IMR-90 (cell line): ENCODE measurements at regions not wholly inside any gene's neighbourhood (a gene's known extent, or its start where the extent isn't known, plus 50 kb on each side); places are given as distances from the start of the nearest gene placed in this dataset.

Experiments used
- ATAC-seq: fragments of 200-7000 bp; cut with Tn5 transposase; 2 replicates; pipeline ENCODE4 v1.9.1; 2020; ENCODE audit warnings: low read depth, mild to moderate bottlenecking, moderate library complexity
- BruUV-seq: library from RNA; stranded (reverse); fragments of 400-500 nt; replicated peaks from 2 replicates; lab custom pipeline; 2021; lab: Mats Ljungman, UMichigan
- CTCF ChIA-PET: fragments of 300-600 bp; formaldehyde crosslinking; extraction: SDS; loops from one replicate; lab custom pipeline; 2021; ENCODE audit warnings: antibody characterized with exemption; lab: Yijun Ruan, JAX
- POLR2A ChIA-PET: fragments of 300-600 bp; sonication (Branson Sonifier 250); formaldehyde crosslinking; loops from one replicate; lab custom pipeline; 2022; ENCODE audit warnings: antibody characterized with exemption; ENCODE audit not compliant: unreplicated experiment; lab: Charles Lee
- DNase-seq: peaks from one replicate; pipeline ENCODE4 v3.0.0; 2013
- H2AFZ ChIP-seq: replicated peaks from 2 replicates; pipeline ENCODE3; 2013; ENCODE audit warnings: low read length, mild to moderate bottlenecking; ENCODE audit not compliant: poor library complexity
- H2AK5ac ChIP-seq: 2 replicates; pipeline ENCODE4 v1.6.1; 2013; ENCODE audit warnings: low read depth, low read length, inconsistent platforms
- H2AK9ac ChIP-seq: replicated peaks from 2 replicates; pipeline ENCODE3; 2013; ENCODE audit warnings: mild to moderate bottlenecking, low read depth, low read length, moderate library complexity; ENCODE audit not compliant: poor library complexity
- H2BK120ac ChIP-seq: 2 replicates; pipeline ENCODE4 v1.6.1; 2013; ENCODE audit warnings: low read depth, low read length, inconsistent platforms
- H2BK15ac ChIP-seq: 3 replicates; pipeline ENCODE4 v1.6.1; 2013; ENCODE audit warnings: low read depth, low read length, inconsistent platforms
- H2BK20ac ChIP-seq: 2 replicates; pipeline ENCODE4 v1.6.1; 2013; ENCODE audit warnings: low read depth, mild to moderate bottlenecking, inconsistent platforms, low read length, moderate library complexity
- H2BK5ac ChIP-seq: 2 replicates; pipeline ENCODE4 v1.6.1; 2013; ENCODE audit warnings: mild to moderate bottlenecking, low read depth, low read length, inconsistent platforms; ENCODE audit not compliant: poor library complexity, severe bottlenecking
- H3K14ac ChIP-seq: replicated peaks from 2 replicates; pipeline ENCODE4 v1.6.1; 2013; ENCODE audit warnings: low read depth, low read length, inconsistent platforms
- H3K18ac ChIP-seq: 2 replicates; pipeline ENCODE4 v1.6.1; 2013; ENCODE audit warnings: low read depth, low read length, control low read depth
- H3K23ac ChIP-seq: 2 replicates; pipeline ENCODE4 v1.6.1; 2013; ENCODE audit warnings: low read depth, low read length, inconsistent platforms
- H3K27ac ChIP-seq: 2 replicates; pipeline ENCODE4 v1.5.1; 2013; ENCODE audit warnings: mild to moderate bottlenecking, control low read depth, low read length; ENCODE audit not compliant: insufficient read depth
- H3K27me3 ChIP-seq: 2 replicates; pipeline ENCODE4 v1.6.1; 2013; ENCODE audit warnings: low read length; ENCODE audit not compliant: control insufficient read depth, insufficient read depth
- H3K36me3 ChIP-seq: 2 replicates; pipeline ENCODE4 v1.6.1; 2013; ENCODE audit warnings: low read length, mixed read lengths; ENCODE audit not compliant: control insufficient read depth, insufficient read depth
- H3K4ac ChIP-seq: 2 replicates; pipeline ENCODE4 v1.6.1; 2013; ENCODE audit warnings: low read depth, low read length, inconsistent platforms
- H3K4me1 ChIP-seq: 2 replicates; pipeline ENCODE4 v1.6.1; 2013; ENCODE audit warnings: low read length, mixed read lengths; ENCODE audit not compliant: control insufficient read depth, insufficient read depth
- H3K4me2 ChIP-seq: 2 replicates; pipeline ENCODE4 v1.6.1; 2013; ENCODE audit warnings: low read depth, mild to moderate bottlenecking, control low read depth, low read length, moderate library complexity
- H3K4me3 ChIP-seq: 2 replicates; pipeline ENCODE4 v1.5.1; 2013; ENCODE audit warnings: low read depth, mild to moderate bottlenecking, control low read depth, low read length, moderate library complexity; ENCODE audit not compliant: insufficient read depth
- H3K56ac ChIP-seq: 2 replicates; pipeline ENCODE4 v1.6.1; 2013; ENCODE audit warnings: low read length, inconsistent platforms; ENCODE audit not compliant: insufficient read depth; ENCODE audit errors: extremely low read depth
- H3K79me1 ChIP-seq, 2 experiments: 2 replicates each; pipeline ENCODE4 v1.6.1; 2013; ENCODE audit warnings: low read length in 2 of 2, inconsistent platforms in 1 of 2, low read depth in 1 of 2
- H3K9ac ChIP-seq: 2 replicates; pipeline ENCODE4 v1.6.1; 2013; ENCODE audit warnings: low read depth, low read length, control low read depth
- H3K9me1 ChIP-seq: 2 replicates; pipeline ENCODE4 v1.6.1; 2013; ENCODE audit warnings: low read length, inconsistent platforms; ENCODE audit not compliant: insufficient read depth
- H3K9me3 ChIP-seq: 2 replicates; pipeline ENCODE4 v1.6.1; 2013; ENCODE audit warnings: low read length; ENCODE audit not compliant: control insufficient read depth, insufficient read depth
- H4K20me1 ChIP-seq: 2 replicates; pipeline ENCODE4 v1.6.1; 2013; ENCODE audit warnings: low read length, inconsistent platforms; ENCODE audit not compliant: insufficient read depth
- H4K5ac ChIP-seq: 2 replicates; pipeline ENCODE4 v1.6.1; 2013; ENCODE audit warnings: mild to moderate bottlenecking, low read depth, low read length, control low read depth
- H4K8ac ChIP-seq, 2 experiments: 2 replicates each; pipeline ENCODE4 v1.6.1; 2013; ENCODE audit warnings: low read depth in 2 of 2, low read length in 2 of 2, control low read depth in 1 of 2, inconsistent platforms in 1 of 2
- H4K91ac ChIP-seq: 2 replicates; pipeline ENCODE4 v1.6.1; 2013; ENCODE audit warnings: low read depth, low read length, inconsistent platforms; ENCODE audit not compliant: insufficient read depth
- CEBPB ChIP-seq: IDR thresholded peaks from 2 replicates; pipeline ENCODE4 v1.6.1; 2012; ENCODE audit warnings: low read depth, low read length, improper control_type of control experiment
- CHD1 ChIP-seq: IDR thresholded peaks from 2 replicates; pipeline ENCODE4 v1.6.1; 2012; ENCODE audit warnings: low read depth, low read length, improper control_type of control experiment
- MAFK ChIP-seq: IDR thresholded peaks from 2 replicates; pipeline ENCODE4 v1.6.1; 2012; ENCODE audit warnings: low read depth, low read length, improper control_type of control experiment
- MXI1 ChIP-seq: IDR thresholded peaks from 2 replicates; pipeline ENCODE4 v1.6.1; 2012; ENCODE audit warnings: low read depth, mild to moderate bottlenecking, low read length, moderate library complexity, borderline replicate concordance
- POLR2A ChIP-seq: IDR thresholded peaks from 2 replicates; pipeline ENCODE4 v1.6.1; 2012; ENCODE audit warnings: mild to moderate bottlenecking, low read depth, low read length
- RCOR1 ChIP-seq: IDR thresholded peaks from 2 replicates; pipeline ENCODE4 v1.6.1; 2012; ENCODE audit warnings: mild to moderate bottlenecking, low read length, improper control_type of control experiment; ENCODE audit not compliant: insufficient replicate concordance
- WGBS, 2 experiments: methylation state at CpG; one replicate each; pipeline versions ENCODE4 v1.1.5 to v1.1.7; 2013; ENCODE audit warnings: missing lambda C conversion rate in 2 of 2; ENCODE audit not compliant: insufficient read length in 1 of 2; ENCODE audit errors: extremely low coverage in 2 of 2; 5-methylcytosine and 5-hydroxymethylcytosine counted together
- dilution Hi-C: fragments of 300-500 bp; cut with HindIII; formaldehyde crosslinking; loops from one replicate; pipeline ENCODE4 v1.14.3; 2018; ENCODE audit warnings: low sequenced_read_pairs; ENCODE audit not compliant: unreplicated experiment
- in situ Hi-C: fragments of 300-500 bp; cut with MboI; formaldehyde crosslinking; loops from 3 replicates; pipeline ENCODE4 v1.14.3; 2019; ENCODE audit warnings: low sequenced_read_pairs, inconsistent platforms, mixed read lengths
- intact Hi-C: fragments of 100-400 bp; cut with micrococcal nuclease; formaldehyde crosslinking; loops from 2 replicates; pipeline ENCODE4 v1.10.0; 2022
- TF ChIP-seq, protein P1 (sequence below): conservative IDR thresholded peaks from 2 replicates; pipeline ENCODE4 v1.5.1; 2012; ENCODE audit warnings: mild to moderate bottlenecking, low read depth, low read length, improper control_type of control experiment
- TF ChIP-seq, protein P2 (sequence below): fragments of 150-350 bp; IDR thresholded peaks from 2 replicates; pipeline ENCODE4 v1.6.1; 2016; ENCODE audit warnings: low read depth, mild to moderate bottlenecking, low read length, moderate library complexity, borderline replicate concordance

DNA sequence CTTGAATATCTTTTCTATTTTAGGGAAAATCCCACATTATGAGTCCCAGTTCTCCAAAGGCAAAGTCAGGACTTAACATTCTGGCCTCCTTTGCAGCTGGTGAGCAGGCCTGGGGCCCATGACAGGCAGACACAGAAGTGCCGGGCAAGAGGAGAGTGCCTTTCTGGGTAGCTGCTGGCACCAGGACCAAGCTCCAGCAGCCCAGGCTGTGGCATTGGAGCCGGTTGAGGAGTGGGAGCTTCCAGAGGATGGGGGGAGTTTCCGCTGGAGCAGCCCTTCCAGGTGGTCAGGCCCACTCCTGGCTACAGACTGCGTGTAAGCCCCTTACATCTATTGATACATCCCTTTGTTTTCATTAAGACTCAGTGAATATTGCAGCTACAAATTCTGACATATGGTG, 123.9 kb downstream of the URB2 start:
- H3K9me1 ChIP-seq: no peaks in the 10 kb centered on the region
- DNase-seq: no peak
- TF ChIP-seq, protein P1, sequence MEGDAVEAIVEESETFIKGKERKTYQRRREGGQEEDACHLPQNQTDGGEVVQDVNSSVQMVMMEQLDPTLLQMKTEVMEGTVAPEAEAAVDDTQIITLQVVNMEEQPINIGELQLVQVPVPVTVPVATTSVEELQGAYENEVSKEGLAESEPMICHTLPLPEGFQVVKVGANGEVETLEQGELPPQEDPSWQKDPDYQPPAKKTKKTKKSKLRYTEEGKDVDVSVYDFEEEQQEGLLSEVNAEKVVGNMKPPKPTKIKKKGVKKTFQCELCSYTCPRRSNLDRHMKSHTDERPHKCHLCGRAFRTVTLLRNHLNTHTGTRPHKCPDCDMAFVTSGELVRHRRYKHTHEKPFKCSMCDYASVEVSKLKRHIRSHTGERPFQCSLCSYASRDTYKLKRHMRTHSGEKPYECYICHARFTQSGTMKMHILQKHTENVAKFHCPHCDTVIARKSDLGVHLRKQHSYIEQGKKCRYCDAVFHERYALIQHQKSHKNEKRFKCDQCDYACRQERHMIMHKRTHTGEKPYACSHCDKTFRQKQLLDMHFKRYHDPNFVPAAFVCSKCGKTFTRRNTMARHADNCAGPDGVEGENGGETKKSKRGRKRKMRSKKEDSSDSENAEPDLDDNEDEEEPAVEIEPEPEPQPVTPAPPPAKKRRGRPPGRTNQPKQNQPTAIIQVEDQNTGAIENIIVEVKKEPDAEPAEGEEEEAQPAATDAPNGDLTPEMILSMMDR: no peak
- TF ChIP-seq POLR2A: no peak
- no peak for TF ChIP-seq RCOR1
- TF ChIP-seq CEBPB: no peak
- TF ChIP-seq MXI1: no peak
- TF ChIP-seq, protein P2, sequence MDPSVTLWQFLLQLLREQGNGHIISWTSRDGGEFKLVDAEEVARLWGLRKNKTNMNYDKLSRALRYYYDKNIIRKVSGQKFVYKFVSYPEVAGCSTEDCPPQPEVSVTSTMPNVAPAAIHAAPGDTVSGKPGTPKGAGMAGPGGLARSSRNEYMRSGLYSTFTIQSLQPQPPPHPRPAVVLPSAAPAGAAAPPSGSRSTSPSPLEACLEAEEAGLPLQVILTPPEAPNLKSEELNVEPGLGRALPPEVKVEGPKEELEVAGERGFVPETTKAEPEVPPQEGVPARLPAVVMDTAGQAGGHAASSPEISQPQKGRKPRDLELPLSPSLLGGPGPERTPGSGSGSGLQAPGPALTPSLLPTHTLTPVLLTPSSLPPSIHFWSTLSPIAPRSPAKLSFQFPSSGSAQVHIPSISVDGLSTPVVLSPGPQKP: no peak
- no peak for TF ChIP-seq MAFK
- TF ChIP-seq CHD1: no peak
- no peak overlapping the region for H4K91ac ChIP-seq
- no peak overlapping the region for H2BK20ac ChIP-seq
- H2AK5ac ChIP-seq: no peak overlapping the region
- H3K27me3 ChIP-seq: no peaks in the 10 kb centered on the region
- H3K18ac ChIP-seq: no peak overlapping the region
- H3K14ac ChIP-seq: no peak overlapping the region
- no peak overlapping the region for H3K4me3 ChIP-seq
- H2BK15ac ChIP-seq: no peak overlapping the region
- H3K9me3 ChIP-seq: peaks cover 2% of the 10 kb centered on the region; the same call in 1 of the 2 replicates
- H3K56ac ChIP-seq: no peak overlapping the region
- H3K4ac ChIP-seq: no peak overlapping the region
- no peaks in the 10 kb centered on the region for H3K79me1 ChIP-seq
- no peak overlapping the region for H2AFZ ChIP-seq
- H3K27ac ChIP-seq: no peak overlapping the region
- H2BK5ac ChIP-seq: no peak overlapping the region
- intact Hi-C loops: no loop called here
- no peaks in the 10 kb centered on the region for H4K20me1 ChIP-seq
- no TSS peak for BruUV-seq
- POLR2A ChIA-PET: no interaction called here
- WGBS, 2 experiments: no CpG with 5 or more reads among the region's 4 CpGs
- dilution Hi-C loops: no loop called here
- H2BK120ac ChIP-seq: no peak overlapping the region
- no peaks in the 10 kb centered on the region for H3K4me1 ChIP-seq
- in situ Hi-C loops: no loop called here
- no peak overlapping the region for H2AK9ac ChIP-seq
- no peak overlapping the region for H3K23ac ChIP-seq
- no peak overlapping the region for H3K4me2 ChIP-seq
- H3K9ac ChIP-seq: no peak overlapping the region
- ATAC-seq: no peak
- no peak overlapping the region for H4K5ac ChIP-seq
- CTCF ChIA-PET: no interaction called here
- no peaks in the 10 kb centered on the region for H3K36me3 ChIP-seq
- no peak overlapping the region for H4K8ac ChIP-seq
